ENCODE measurements at regions not wholly inside any gene's neighbourhood (a gene's known extent, or its start where the extent isn't known, plus 50 kb on each side); places are given as distances from the start of the nearest gene placed in this dataset.

GRCh38 chr16:86167061-86167460 is 268.1 kb downstream of the IRF8 start:
- DNase-seq: no peak
- peaks cover 10% of the 10 kb centered on the region for H3K9me3 Mint-ChIP-seq (ENCODE audit: unreplicated experiment)

GRCh38 chr16:86170720-86171119 is 271.8 kb downstream of the IRF8 start:
- no peaks in the 10 kb centered on the region for H3K9me3 Mint-ChIP-seq (ENCODE audit: unreplicated experiment)
- Histone ChIP-seq H3K36me3 (ENCODE audit: control insufficient read depth, insufficient read depth, low read length) (no peaks in the 10 kb centered on the region), H3K9me3 (peaks cover 5% of the 10 kb centered on the region), H3K4me1 (no peaks in the 10 kb centered on the region), H3K27me3 (replicated peaks; ENCODE audit: control insufficient read depth, insufficient read depth, low read length) (peaks cover 2% of the 10 kb centered on the region; the same call in 1 of the 2 replicates), H3K4me3 (ENCODE audit: low read depth, low read length) (no peak overlapping the region)
- no TSS peak for BruUV-seq (replicated peaks)
- no peaks in the 10 kb centered on the region for H3K4me1 Mint-ChIP-seq (ENCODE audit: low read depth, unreplicated experiment)
- DNase-seq: no peak
- POLR2A ChIA-PET: no interaction called here
- H3K36me3 Mint-ChIP-seq (ENCODE audit: insufficient read depth, unreplicated experiment): no peaks in the 10 kb centered on the region
- H3K4me3 Mint-ChIP-seq (ENCODE audit: unreplicated experiment): no peak overlapping the region
- H3K27me3 Mint-ChIP-seq (ENCODE audit: insufficient read depth, unreplicated experiment): peaks cover 24% of the 10 kb centered on the region
- CTCF ChIA-PET: no interaction called here
- H3K27ac Mint-ChIP-seq (ENCODE audit: unreplicated experiment): no peak overlapping the region
- TF ChIP-seq CTCF (IDR thresholded peaks at IDR 0.05; ENCODE audit: insufficient read depth in 1 of 2, low read depth in 1 of 2, low read length in 1 of 2, severe bottlenecking in 1 of 2, unreplicated experiment in 1 of 2): no peak
- intact Hi-C loops (cut with micrococcal nuclease; ENCODE audit: unreplicated experiment): no loop called here

More at GRCh38 chr16:86167061-86167460, 268.1 kb downstream of the IRF8 start:
- H3K27me3 ChIP-seq (replicated peaks; ENCODE audit: control insufficient read depth, insufficient read depth, low read length): no peaks in the 10 kb centered on the region
- Mint-ChIP-seq H3K27ac (ENCODE audit: unreplicated experiment) (no peak overlapping the region), H3K36me3 (ENCODE audit: insufficient read depth, unreplicated experiment) (no peaks in the 10 kb centered on the region), H3K27me3 (ENCODE audit: insufficient read depth, unreplicated experiment) (peaks cover 15% of the 10 kb centered on the region), H3K4me3 (ENCODE audit: unreplicated experiment) (no peak overlapping the region), H3K4me1 (ENCODE audit: low read depth, unreplicated experiment) (no peaks in the 10 kb centered on the region)
- no TSS peak for BruUV-seq (replicated peaks)
- H3K4me1 ChIP-seq: no peaks in the 10 kb centered on the region
- no peak overlapping the region for H3K4me3 ChIP-seq (ENCODE audit: low read depth, low read length)
- intact Hi-C loops (cut with micrococcal nuclease; ENCODE audit: unreplicated experiment): no loop called here
- TF ChIP-seq CTCF (IDR thresholded peaks at IDR 0.05; ENCODE audit: insufficient read depth in 1 of 2, low read depth in 1 of 2, low read length in 1 of 2, severe bottlenecking in 1 of 2, unreplicated experiment in 1 of 2): no peak
- POLR2A ChIA-PET: no interaction called here
- H3K9me3 ChIP-seq: peaks cover 11% of the 10 kb centered on the region
- CTCF ChIA-PET: no interaction called here
- no peaks in the 10 kb centered on the region for H3K36me3 ChIP-seq (ENCODE audit: control insufficient read depth, insufficient read depth, low read length)

- BruUV-seq (replicated peaks): no TSS peak
- TF ChIP-seq CTCF (IDR thresholded peaks at IDR 0.05; ENCODE audit: insufficient read depth in 1 of 2, low read depth in 1 of 2, low read length in 1 of 2, severe bottlenecking in 1 of 2, unreplicated experiment in 1 of 2): no peak
- Mint-ChIP-seq H3K36me3 (ENCODE audit: insufficient read depth, unreplicated experiment) (no peaks in the 10 kb centered on the region), H3K27me3 (ENCODE audit: insufficient read depth, unreplicated experiment) (peaks cover 24% of the 10 kb centered on the region), H3K4me3 (ENCODE audit: unreplicated experiment) (no peak overlapping the region), H3K4me1 (ENCODE audit: low read depth, unreplicated experiment) (no peaks in the 10 kb centered on the region), H3K9me3 (ENCODE audit: unreplicated experiment) (no peaks in the 10 kb centered on the region), H3K27ac (ENCODE audit: unreplicated experiment) (no peak overlapping the region)
- intact Hi-C loops (cut with micrococcal nuclease; ENCODE audit: unreplicated experiment): no loop called here
- Histone ChIP-seq H3K4me1 (no peaks in the 10 kb centered on the region), H3K4me3 (ENCODE audit: low read depth, low read length) (no peak overlapping the region), H3K36me3 (ENCODE audit: control insufficient read depth, insufficient read depth, low read length) (no peaks in the 10 kb centered on the region), H3K9me3 (no peaks in the 10 kb centered on the region), H3K27me3 (replicated peaks; ENCODE audit: control insufficient read depth, insufficient read depth, low read length) (peaks cover 2% of the 10 kb centered on the region; the same call in 1 of the 2 replicates)
- ChIA-PET POLR2A (no interaction called here), CTCF (no interaction called here)
- no peak for DNase-seq
Measured at GRCh38 chr16:86171329-86171728, 272.4 kb downstream of the IRF8 start.
